Stimulated activated naive CD8-positive, alpha-beta T cell treated with anti-CD3 and anti-CD28 coated beads, Interleukin-15, amount 100 ng/mL, for 72 hours (primary cell): ENCODE measurements at regions not wholly inside any gene's neighbourhood (a gene's known extent, or its start where the extent isn't known, plus 50 kb on each side); places are given as distances from the start of the nearest gene placed in this dataset.
"Not testable (repeated sequence)": the region's sequence is repeated elsewhere in the genome, so short reads cannot be mapped to it uniquely, and the experiment has no call there.

Source experiments
- ATAC-seq: fragments of 150-1000 bp; cut with Tn5 transposase; 2 replicates; pipeline ENCODE4 v1.10.0; 2021; ENCODE audit warnings: mild to moderate bottlenecking, moderate library complexity
- DNase-seq, 2 donors: peaks; one replicate each; pipeline ENCODE4 v3.0.0; 2021 to 2022
- H3K27ac Mint-ChIP-seq, 2 donors: one replicate each; pipeline ENCODE4 v1.8.0; 2022; ENCODE audit warnings: mild to moderate bottlenecking in 2 of 2, mixed read lengths in 2 of 2, moderate library complexity in 2 of 2
- H3K27me3 Mint-ChIP-seq: one replicate; pipeline ENCODE4 v1.8.0; 2022; ENCODE audit warnings: mixed read lengths
- H3K4me1 Mint-ChIP-seq: one replicate; pipeline ENCODE4 v1.8.0; 2022; ENCODE audit warnings: mild to moderate bottlenecking, mixed read lengths
- H3K4me3 Mint-ChIP-seq, 2 donors: one replicate each; pipeline ENCODE4 v1.8.0; 2022; ENCODE audit warnings: mild to moderate bottlenecking in 2 of 2, mixed read lengths in 2 of 2, moderate library complexity in 1 of 2
- H3K9me3 Mint-ChIP-seq, 2 donors: one replicate each; pipeline ENCODE4 v1.8.0; 2022; ENCODE audit warnings: mixed read lengths in 2 of 2

DNA sequence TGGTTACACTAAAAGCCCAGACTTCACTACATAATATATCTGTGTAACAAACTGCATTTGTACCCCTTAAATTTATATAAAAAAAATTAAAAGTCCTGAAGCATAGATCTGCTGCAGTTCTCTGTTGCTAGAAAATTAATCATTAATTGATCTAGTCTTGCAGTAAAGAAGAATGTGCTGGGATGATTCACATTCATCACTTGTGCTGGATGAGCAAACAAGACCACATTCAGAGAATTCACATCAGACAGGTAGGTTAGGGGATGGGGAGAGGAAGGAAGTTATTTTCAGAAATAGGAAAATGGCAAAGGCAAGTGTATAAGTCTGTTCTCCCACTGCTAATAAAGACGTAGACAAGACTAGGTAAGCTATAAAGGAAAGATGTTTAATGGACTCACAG lies 1019.0 kb downstream of the KCNMA1 start:
- no peak overlapping the region for H3K4me3 Mint-ChIP-seq
- no peak overlapping the region for H3K27ac Mint-ChIP-seq
- ATAC-seq, result peak; percentile 12
- peaks cover 16 to 26% of the 10 kb centered on the region in 2 donors for H3K9me3 Mint-ChIP-seq
- no peaks in the 10 kb centered on the region for H3K4me1 Mint-ChIP-seq
- DNase-seq, result no peak
- no peaks in the 10 kb centered on the region for H3K27me3 Mint-ChIP-seq

DNA sequence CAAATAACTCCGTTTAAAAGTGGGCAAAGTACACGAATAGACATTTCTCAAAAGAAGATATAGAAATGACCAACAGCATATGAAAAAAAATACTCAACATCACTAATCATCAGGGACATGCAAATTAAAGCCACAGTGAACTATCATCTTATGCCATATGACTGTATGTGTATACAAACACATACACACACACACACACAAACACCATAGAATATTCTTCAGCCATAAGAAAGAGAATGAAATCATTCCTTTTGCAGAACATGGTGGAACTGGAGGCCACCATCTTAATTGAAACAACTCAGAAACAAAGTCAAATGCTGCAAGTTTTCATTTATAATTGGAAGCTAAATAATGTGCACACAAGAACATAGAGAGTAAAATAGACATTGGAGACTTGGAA lies 1019.4 kb downstream of the KCNMA1 start:
- Mint-ChIP-seq H3K9me3 (peaks cover 16 to 26% of the 10 kb centered on the region in 2 donors), H3K27ac (no peak overlapping the region), H3K27me3 (no peaks in the 10 kb centered on the region), H3K4me3 (no peak overlapping the region), H3K4me1 (no peaks in the 10 kb centered on the region)
- ATAC-seq (peak; percentile 59), DNase-seq (no peak)

DNA sequence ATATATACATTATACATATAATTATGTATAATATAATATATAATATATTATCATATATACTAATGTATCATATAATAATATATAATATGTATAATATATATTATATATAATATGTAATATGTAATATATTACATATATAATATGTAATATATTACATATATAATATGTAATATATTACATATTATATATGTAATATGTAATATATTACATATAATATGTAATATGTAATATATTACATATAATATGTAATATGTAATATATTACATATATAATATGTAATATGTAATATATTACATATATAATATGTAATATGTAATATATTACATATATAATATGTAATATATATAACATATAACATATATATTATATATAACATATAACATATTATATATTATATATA lies 1020.9 kb downstream of the KCNMA1 start:
- not testable (repeated sequence) for H3K4me3 Mint-ChIP-seq, DNase-seq, H3K27me3 Mint-ChIP-seq, H3K27ac Mint-ChIP-seq, ATAC-seq, H3K4me1 Mint-ChIP-seq
- peaks cover 16 to 26% of the 10 kb centered on the region in 2 donors for H3K9me3 Mint-ChIP-seq

DNA sequence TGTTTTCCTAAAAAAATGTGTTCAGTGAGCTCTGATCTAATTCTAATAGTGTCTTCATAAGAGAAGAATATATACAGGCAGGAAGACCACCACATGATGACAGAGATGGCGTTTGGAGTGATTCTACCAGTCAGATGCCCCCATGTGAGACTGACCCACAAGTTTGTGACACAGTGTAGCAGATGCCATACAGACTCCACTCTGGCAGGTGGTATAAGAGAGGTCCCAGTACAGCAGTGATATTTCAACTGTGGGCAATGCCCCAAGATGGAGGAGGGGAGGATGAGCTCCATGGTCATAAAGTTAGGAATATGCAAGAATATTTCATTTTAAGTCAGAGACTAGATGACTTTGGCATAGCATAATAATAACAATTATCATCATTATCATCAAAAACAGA lies 1022.6 kb downstream of the KCNMA1 start:
- no peak for DNase-seq
- Mint-ChIP-seq H3K4me1 (no peaks in the 10 kb centered on the region), H3K9me3 (peaks cover 7 to 19% of the 10 kb centered on the region in 2 donors), H3K4me3 (no peak overlapping the region), H3K27ac (no peak overlapping the region), H3K27me3 (no peaks in the 10 kb centered on the region)
- no peak for ATAC-seq
